Uterus (tissue), 3 donors: ENCODE measurements at regions not wholly inside any gene's neighbourhood (a gene's known extent, or its start where the extent isn't known, plus 50 kb on each side); places are given as distances from the start of the nearest gene placed in this dataset.

Experiments used
- DNase-seq, 2 donors: peaks; one replicate each; pipeline ENCODE4 v3.0.0-alpha.2; 2019 to 2020
- H3K27ac ChIP-seq, 2 donors: fragments of 200-600 bp; sonication (generic); 1 replicate in 1 of 2; 2 replicates in 1 of 2; pipeline ENCODE4 v1.5.1; 2016 to 2018
- H3K27me3 ChIP-seq, 2 donors: fragments of 200-600 bp; sonication (generic); one replicate each; pipeline ENCODE4 v1.5.1; 2018 to 2019; ENCODE audit warnings: control low read depth in 1 of 2
- H3K36me3 ChIP-seq, 2 donors: fragments of 200-600 bp; sonication (generic); one replicate each; pipeline ENCODE4 v1.5.1; 2019; ENCODE audit warnings: control low read depth in 1 of 2
- H3K4me1 ChIP-seq, 2 donors: fragments of 200-600 bp; sonication (generic); one replicate each; pipeline ENCODE4 v1.5.1; 2018 to 2019; ENCODE audit warnings: control low read depth in 1 of 2
- H3K4me3 ChIP-seq, 2 donors: fragments of 200-600 bp; sonication (generic); 1 replicate in 1 of 2; 2 replicates in 1 of 2; pipeline ENCODE4 v1.5.1; 2018 to 2019; ENCODE audit warnings: mild to moderate bottlenecking in 1 of 2
- H3K9me3 ChIP-seq, 2 donors: fragments of 200-600 bp; sonication (generic); one replicate each; pipeline ENCODE4 v1.5.1; 2019; ENCODE audit warnings: control low read depth in 1 of 2
- POLR2A ChIP-seq, 2 donors: fragments of 450-650 bp; IDR thresholded peaks; one replicate each; pipeline ENCODE4 v1.6.1; 2016; ENCODE audit warnings: antibody characterized with exemption in 2 of 2, mild to moderate bottlenecking in 1 of 2, moderate library complexity in 1 of 2
- intact Hi-C: fragments of 100-400 bp; cut with DNase I; formaldehyde crosslinking; loops from one replicate; pipeline ENCODE4 v1.15.1; 2023; ENCODE audit warnings: low total_unique reads
- TF ChIP-seq, protein P1 (sequence below), 4 experiments: fragments of 200-600 bp in 2 of 4; fragments of 450-650 bp in 2 of 4; sonication (generic) in 2 of 4; IDR thresholded peaks; one replicate each; pipeline ENCODE4 v1.5.1; 2016 to 2019; ENCODE audit warnings: antibody characterized with exemption in 4 of 4, mild to moderate bottlenecking in 2 of 4, moderate library complexity in 1 of 4
- donor health status: DM: yes; HTN: yes; CAD: no.

DNA sequence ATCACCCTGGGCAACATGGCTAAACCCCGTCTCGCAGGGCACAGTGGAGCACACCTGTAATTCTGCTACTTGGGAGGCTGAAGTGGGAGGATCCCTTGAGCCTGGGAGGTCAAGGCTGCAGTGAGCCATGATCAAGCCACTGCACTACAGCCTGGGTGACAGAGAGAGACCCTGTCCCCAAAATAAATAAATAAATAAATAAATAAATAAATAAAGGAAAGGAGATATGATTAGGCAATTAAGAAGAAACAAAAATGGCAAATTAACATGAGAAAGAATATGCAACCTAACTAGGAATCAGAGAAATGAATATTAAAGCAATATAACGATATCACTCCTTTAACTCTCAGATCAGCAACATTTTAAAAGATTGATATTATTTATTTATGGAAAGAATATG is 92.3 kb downstream of the C1D start:
- TF ChIP-seq, protein P1, sequence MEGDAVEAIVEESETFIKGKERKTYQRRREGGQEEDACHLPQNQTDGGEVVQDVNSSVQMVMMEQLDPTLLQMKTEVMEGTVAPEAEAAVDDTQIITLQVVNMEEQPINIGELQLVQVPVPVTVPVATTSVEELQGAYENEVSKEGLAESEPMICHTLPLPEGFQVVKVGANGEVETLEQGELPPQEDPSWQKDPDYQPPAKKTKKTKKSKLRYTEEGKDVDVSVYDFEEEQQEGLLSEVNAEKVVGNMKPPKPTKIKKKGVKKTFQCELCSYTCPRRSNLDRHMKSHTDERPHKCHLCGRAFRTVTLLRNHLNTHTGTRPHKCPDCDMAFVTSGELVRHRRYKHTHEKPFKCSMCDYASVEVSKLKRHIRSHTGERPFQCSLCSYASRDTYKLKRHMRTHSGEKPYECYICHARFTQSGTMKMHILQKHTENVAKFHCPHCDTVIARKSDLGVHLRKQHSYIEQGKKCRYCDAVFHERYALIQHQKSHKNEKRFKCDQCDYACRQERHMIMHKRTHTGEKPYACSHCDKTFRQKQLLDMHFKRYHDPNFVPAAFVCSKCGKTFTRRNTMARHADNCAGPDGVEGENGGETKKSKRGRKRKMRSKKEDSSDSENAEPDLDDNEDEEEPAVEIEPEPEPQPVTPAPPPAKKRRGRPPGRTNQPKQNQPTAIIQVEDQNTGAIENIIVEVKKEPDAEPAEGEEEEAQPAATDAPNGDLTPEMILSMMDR (IDR thresholded peaks at IDR 0.05), result no peak
- TF ChIP-seq POLR2A (IDR thresholded peaks at IDR 0.05), result no peak
- no peaks in the 10 kb centered on the region for H3K9me3 ChIP-seq
- no peaks in the 10 kb centered on the region for H3K36me3 ChIP-seq
- intact Hi-C loops, result no loop called here
- no peak overlapping the region for H3K27ac ChIP-seq
- no peaks in the 10 kb centered on the region for H3K27me3 ChIP-seq
- DNase-seq, result no peak
- no peak overlapping the region for H3K4me3 ChIP-seq
- no peaks in the 10 kb centered on the region for H3K4me1 ChIP-seq

DNA sequence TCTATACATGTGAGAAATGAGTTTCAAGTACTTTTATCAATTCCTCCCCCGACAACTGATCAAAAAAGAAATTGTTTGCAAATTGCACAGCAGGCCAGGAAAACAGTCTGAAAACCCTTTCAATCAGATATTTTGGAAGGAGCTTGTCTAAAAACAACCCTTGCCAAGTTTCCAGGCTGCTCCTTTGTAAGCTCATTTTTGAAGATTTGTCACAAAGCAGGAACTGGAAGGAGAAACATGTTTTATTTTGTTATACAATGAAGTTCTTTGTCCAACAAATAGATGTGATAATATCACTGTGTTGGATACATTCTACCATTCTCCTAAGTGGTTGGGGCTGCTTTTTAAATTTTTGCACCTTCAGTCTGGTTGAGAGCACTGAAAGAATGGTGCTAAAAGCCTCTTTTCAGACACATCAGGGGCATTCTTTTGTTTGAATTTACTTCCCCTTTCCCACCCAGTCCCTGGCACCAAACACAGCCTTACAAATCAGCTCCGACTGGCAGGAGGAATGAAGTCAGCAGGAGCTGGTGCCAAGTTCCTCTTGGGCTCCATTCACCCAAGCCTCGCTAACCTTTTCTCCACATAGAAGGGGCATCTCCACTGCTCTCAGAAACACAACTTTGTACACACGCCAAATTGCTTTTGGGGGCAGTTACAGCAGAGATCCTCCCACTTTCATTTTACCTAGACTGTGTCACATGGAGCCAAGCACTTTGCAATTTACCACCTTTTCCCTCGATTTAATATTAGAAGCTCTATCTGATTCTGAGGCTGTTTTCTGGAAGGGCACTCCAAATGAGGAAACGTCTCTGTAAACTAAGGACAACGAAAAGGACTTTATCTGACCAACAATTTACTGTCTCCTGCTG is 88.0 kb downstream of the C1D start:
- DNase-seq, result peak; percentile 27
- Histone ChIP-seq H3K4me3 (no peak overlapping the region), H3K9me3 (no peaks in the 10 kb centered on the region), H3K4me1 (no peaks in the 10 kb centered on the region), H3K27me3 (no peaks in the 10 kb centered on the region), H3K36me3 (no peaks in the 10 kb centered on the region), H3K27ac (no peak overlapping the region)
- intact Hi-C loops, result no loop called here
- TF ChIP-seq, protein P1 (IDR thresholded peaks at IDR 0.05), result no peak
- no peak for TF ChIP-seq POLR2A (IDR thresholded peaks at IDR 0.05)

DNA sequence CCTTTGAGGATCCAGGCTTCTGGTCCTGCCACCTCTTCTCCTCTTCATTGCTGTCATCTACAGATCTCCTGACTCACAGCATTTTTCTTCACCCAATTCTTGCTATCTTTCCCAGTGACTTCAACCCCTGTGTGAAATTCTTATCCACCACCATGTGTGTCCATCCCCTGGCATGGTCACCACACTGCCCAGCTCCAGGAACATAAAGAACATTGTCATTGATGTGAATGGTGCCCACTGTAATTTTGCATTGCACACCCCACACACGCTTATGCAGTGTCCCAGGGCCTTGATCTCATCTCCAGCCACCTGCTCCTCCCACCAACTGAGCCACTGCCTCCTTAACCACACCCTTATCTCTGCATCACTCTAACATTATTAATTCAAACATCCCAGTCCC is 85.3 kb downstream of the C1D start:
- TF ChIP-seq, protein P1 (IDR thresholded peaks at IDR 0.05), result no peak
- TF ChIP-seq POLR2A (IDR thresholded peaks at IDR 0.05), result no peak
- Histone ChIP-seq H3K27me3 (no peaks in the 10 kb centered on the region), H3K4me3 (no peak overlapping the region), H3K9me3 (no peaks in the 10 kb centered on the region), H3K27ac (no peak overlapping the region), H3K4me1 (no peaks in the 10 kb centered on the region), H3K36me3 (no peaks in the 10 kb centered on the region)
- intact Hi-C loops, result no loop called here
- no peak for DNase-seq

DNA sequence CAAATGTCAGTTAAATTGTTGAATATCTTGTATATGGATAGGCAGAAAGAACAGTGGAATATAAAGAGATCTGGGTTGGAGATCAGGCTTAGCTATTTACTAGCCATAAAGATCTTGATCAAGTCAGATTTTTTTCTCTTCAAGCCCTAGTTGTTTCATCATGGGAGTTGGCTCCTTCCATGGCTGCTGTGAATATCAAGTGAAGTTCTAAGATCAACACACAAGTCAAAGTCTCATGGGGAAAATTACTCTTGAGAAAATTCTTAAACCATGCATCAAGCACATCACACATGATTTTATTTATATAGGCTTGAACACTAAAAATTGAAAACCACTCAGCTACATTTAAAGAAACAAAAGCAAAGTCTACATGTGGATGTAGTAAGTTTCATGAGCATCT is 79.8 kb downstream of the C1D start:
- no peaks in the 10 kb centered on the region for H3K9me3 ChIP-seq
- H3K27ac ChIP-seq, result no peak overlapping the region
- H3K4me1 ChIP-seq, result no peaks in the 10 kb centered on the region
- no peak for DNase-seq
- H3K36me3 ChIP-seq, result no peaks in the 10 kb centered on the region
- TF ChIP-seq POLR2A (IDR thresholded peaks at IDR 0.05), result no peak
- TF ChIP-seq, protein P1 (IDR thresholded peaks at IDR 0.05), result no peak
- intact Hi-C loops, result no loop called here
- H3K4me3 ChIP-seq, result no peak overlapping the region
- H3K27me3 ChIP-seq, result no peaks in the 10 kb centered on the region

- Histone ChIP-seq H3K4me3 (no peak overlapping the region), H3K36me3 (no peaks in the 10 kb centered on the region), H3K4me1 (no peaks in the 10 kb centered on the region), H3K9me3 (no peaks in the 10 kb centered on the region), H3K27me3 (no peaks in the 10 kb centered on the region), H3K27ac (no peak overlapping the region)
- intact Hi-C loops, result no loop called here
- no peak for DNase-seq
- TF ChIP-seq, protein P1 (IDR thresholded peaks at IDR 0.05), result no peak
- TF ChIP-seq POLR2A (IDR thresholded peaks at IDR 0.05), result no peak
Observed at GRCh38 chr2:67984600-67984999, 78.2 kb downstream of the C1D start.
